ENCODE measurements at regions not wholly inside any gene's neighbourhood (a gene's known extent, or its start where the extent isn't known, plus 50 kb on each side); places are given as distances from the start of the nearest gene placed in this dataset.

GRCh38 chr12:93317227-93317626, 60.5 kb upstream of the NUDT4 start:
- no peaks in the 10 kb centered on the region for H3K9me3 Mint-ChIP-seq

GRCh38 chr12:93318720-93319522, 58.8 kb upstream of the NUDT4 start:
- Mint-ChIP-seq H3K36me3 (ENCODE audit: low read depth) (no peaks in the 10 kb centered on the region), H3K27ac (no peak overlapping the region), H3K27me3 (ENCODE audit: insufficient read depth) (no peaks in the 10 kb centered on the region; the same call in 1 of the 2 replicates), H3K9me3 (no peaks in the 10 kb centered on the region), H3K4me1 (ENCODE audit: low read depth) (peaks cover 55% of the 10 kb centered on the region), H3K4me3 (no peak overlapping the region)
- no peak for DNase-seq
- TF ChIP-seq CTCF (IDR thresholded peaks at IDR 0.05): no peak

More at GRCh38 chr12:93317227-93317626, 60.5 kb upstream of the NUDT4 start:
- no peak for TF ChIP-seq CTCF (IDR thresholded peaks at IDR 0.05)
- no peaks in the 10 kb centered on the region for H3K36me3 Mint-ChIP-seq (ENCODE audit: low read depth)
- H3K4me3 Mint-ChIP-seq: no peak overlapping the region
- H3K27ac Mint-ChIP-seq: no peak overlapping the region
- H3K4me1 Mint-ChIP-seq (ENCODE audit: low read depth): peaks cover 44% of the 10 kb centered on the region
- no peaks in the 10 kb centered on the region; the same call in 1 of the 2 replicates for H3K27me3 Mint-ChIP-seq (ENCODE audit: insufficient read depth)
- no peak for DNase-seq

- Mint-ChIP-seq H3K9me3 (no peaks in the 10 kb centered on the region), H3K27ac (no peak overlapping the region), H3K4me3 (no peak overlapping the region), H3K4me1 (ENCODE audit: low read depth) (peaks cover 59% of the 10 kb centered on the region), H3K27me3 (ENCODE audit: insufficient read depth) (no peaks in the 10 kb centered on the region; the same call in 1 of the 2 replicates), H3K36me3 (ENCODE audit: low read depth) (no peaks in the 10 kb centered on the region)
- no peak for TF ChIP-seq CTCF (IDR thresholded peaks at IDR 0.05)
- no peak for DNase-seq
Measured at GRCh38 chr12:93319523-93320050, 58.1 kb upstream of the NUDT4 start.

- Mint-ChIP-seq H3K27me3 (ENCODE audit: insufficient read depth) (no peaks in the 10 kb centered on the region; the same call in 1 of the 2 replicates), H3K27ac (no peak overlapping the region), H3K4me1 (ENCODE audit: low read depth) (peaks cover 49% of the 10 kb centered on the region), H3K9me3 (no peaks in the 10 kb centered on the region), H3K4me3 (no peak overlapping the region), H3K36me3 (ENCODE audit: low read depth) (no peaks in the 10 kb centered on the region)
- DNase-seq: peak; percentile 59
- TF ChIP-seq CTCF (IDR thresholded peaks at IDR 0.05): no peak
Measured at GRCh38 chr12:93322784-93323183, 54.9 kb upstream of the NUDT4 start.

GRCh38 chr12:93323625-93324329, 53.9 kb upstream of the NUDT4 start:
- peak; percentile 23 for DNase-seq
- Mint-ChIP-seq H3K4me1 (ENCODE audit: low read depth) (peaks cover 48% of the 10 kb centered on the region), H3K4me3 (no peak overlapping the region), H3K36me3 (ENCODE audit: low read depth) (no peaks in the 10 kb centered on the region), H3K9me3 (no peaks in the 10 kb centered on the region), H3K27me3 (ENCODE audit: insufficient read depth) (no peaks in the 10 kb centered on the region; the same call in 1 of the 2 replicates), H3K27ac (peak overlapping the region; percentile 3; the same call in 1 of the 2 replicates)
- no peak for TF ChIP-seq CTCF (IDR thresholded peaks at IDR 0.05)
